ENCODE measurements at regions not wholly inside any gene's neighbourhood (a gene's known extent, or its start where the extent isn't known, plus 50 kb on each side); places are given as distances from the start of the nearest gene placed in this dataset.

- ATAC-seq (no peak), DNase-seq (no peak)
- Histone ChIP-seq H3K4me1 (ENCODE audit: low read depth) (no peaks in the 10 kb centered on the region), H3K4me3 (no peak overlapping the region), H3K9me3 (no peaks in the 10 kb centered on the region), H3K36me3 (ENCODE audit: low read depth) (no peaks in the 10 kb centered on the region)
- no peak for TF ChIP-seq CTCF (IDR thresholded peaks at IDR 0.05)
- intact Hi-C loops (cut with DNase I, micrococcal nuclease), result no loop called here
These were observed 231.3 kb downstream of the HAPSTR1 start for GRCh38 chr16:9322769-9323168.

- no peak overlapping the region for H3K4me3 ChIP-seq
- H3K9me3 ChIP-seq, result no peaks in the 10 kb centered on the region
- H3K4me1 ChIP-seq (ENCODE audit: low read depth), result no peaks in the 10 kb centered on the region
- DNase-seq, result no peak
- H3K36me3 ChIP-seq (ENCODE audit: low read depth), result no peaks in the 10 kb centered on the region
- ATAC-seq, result no peak
- TF ChIP-seq CTCF (IDR thresholded peaks at IDR 0.05), result no peak
- intact Hi-C loops (cut with DNase I, micrococcal nuclease), result no loop called here
These were observed 231.7 kb downstream of the HAPSTR1 start for GRCh38 chr16:9323170-9323569.

- Histone ChIP-seq H3K4me1 (ENCODE audit: low read depth) (no peaks in the 10 kb centered on the region), H3K36me3 (ENCODE audit: low read depth) (no peaks in the 10 kb centered on the region), H3K4me3 (no peak overlapping the region), H3K9me3 (no peaks in the 10 kb centered on the region)
- intact Hi-C loops (cut with DNase I, micrococcal nuclease), result no loop called here
- no peak for DNase-seq
- no peak for ATAC-seq
- no peak for TF ChIP-seq CTCF (IDR thresholded peaks at IDR 0.05)
These were observed 235.8 kb downstream of the HAPSTR1 start for GRCh38 chr16:9327253-9327652.

- Histone ChIP-seq H3K9me3 (no peaks in the 10 kb centered on the region), H3K4me1 (ENCODE audit: low read depth) (no peaks in the 10 kb centered on the region), H3K36me3 (ENCODE audit: low read depth) (no peaks in the 10 kb centered on the region), H3K4me3 (no peak overlapping the region)
- intact Hi-C loops (cut with DNase I, micrococcal nuclease), result no loop called here
- DNase-seq, result no peak
- peak; percentile 34 for ATAC-seq
- TF ChIP-seq CTCF (IDR thresholded peaks at IDR 0.05), result no peak
These were observed 237.0 kb downstream of the HAPSTR1 start for GRCh38 chr16:9328411-9328810.

GRCh38 chr16:9330095-9330494 lies 238.7 kb downstream of the HAPSTR1 start:
- no peaks in the 10 kb centered on the region for H3K36me3 ChIP-seq (ENCODE audit: low read depth)
- no peak for TF ChIP-seq CTCF (IDR thresholded peaks at IDR 0.05)
- intact Hi-C loops (cut with DNase I, micrococcal nuclease), result no loop called here
- DNase-seq (no peak), ATAC-seq (no peak)
- H3K4me3 ChIP-seq, result no peak overlapping the region
- no peaks in the 10 kb centered on the region for H3K4me1 ChIP-seq (ENCODE audit: low read depth)
- no peaks in the 10 kb centered on the region for H3K9me3 ChIP-seq

GRCh38 chr16:9331503-9331902 lies 240.1 kb downstream of the HAPSTR1 start:
- no peak for TF ChIP-seq CTCF (IDR thresholded peaks at IDR 0.05)
- intact Hi-C loops (cut with DNase I, micrococcal nuclease), result no loop called here

More at GRCh38 chr16:9331503-9331902, 240.1 kb downstream of the HAPSTR1 start:
- H3K9me3 ChIP-seq, result no peaks in the 10 kb centered on the region
- H3K36me3 ChIP-seq (ENCODE audit: low read depth), result no peaks in the 10 kb centered on the region
- no peaks in the 10 kb centered on the region for H3K4me1 ChIP-seq (ENCODE audit: low read depth)
- no peak for DNase-seq
- no peak for ATAC-seq
- H3K4me3 ChIP-seq, result no peak overlapping the region

Data from mucosa of descending colon (tissue), 3 donors.